ENCODE measurements at regions not wholly inside any gene's neighbourhood (a gene's known extent, or its start where the extent isn't known, plus 50 kb on each side); places are given as distances from the start of the nearest gene placed in this dataset.
"Not testable (repeated sequence)": the region's sequence is repeated elsewhere in the genome, so short reads cannot be mapped to it uniquely, and the experiment has no call there.

DNA sequence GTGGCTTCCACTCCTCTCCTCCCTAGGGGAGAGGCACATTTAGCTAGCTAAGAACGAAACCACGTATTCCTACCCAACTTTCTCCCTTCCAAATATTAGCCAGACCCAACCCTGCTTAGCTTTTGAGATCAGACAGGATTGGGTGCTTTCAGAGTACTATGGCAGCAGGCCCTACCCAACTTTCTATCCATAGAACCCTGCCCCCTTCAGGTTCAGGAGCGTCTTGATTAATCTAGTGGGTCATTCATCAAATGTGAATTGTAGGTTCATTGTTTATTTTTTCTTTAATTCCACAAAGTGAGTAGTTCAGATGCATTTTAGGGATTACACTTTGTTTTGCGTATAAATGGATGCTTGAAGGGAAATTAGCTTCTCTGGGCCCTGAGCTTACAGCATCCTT, 188.3 kb downstream of the MIB1 start:
- DNase-seq = no peak

DNA sequence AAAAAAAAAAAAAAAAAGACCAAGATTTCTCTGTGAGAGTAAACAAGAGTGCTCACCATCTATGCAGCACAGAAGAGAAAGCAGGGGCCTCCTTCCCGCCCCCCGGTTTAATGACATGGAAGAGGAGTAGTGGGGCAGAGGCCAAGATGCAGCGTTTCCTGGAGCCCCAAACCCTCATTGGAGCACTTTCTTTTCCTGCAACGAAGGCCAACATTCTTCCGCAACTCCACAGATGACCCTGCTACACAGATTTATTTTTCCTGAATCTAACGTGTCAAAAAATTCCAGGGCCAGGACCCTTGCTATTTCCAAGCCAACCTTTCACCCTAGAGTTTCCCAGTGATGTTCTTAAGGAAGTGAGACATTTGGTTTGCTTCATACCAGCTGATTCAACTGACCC, 189.6 kb downstream of the MIB1 start:
- no peak for DNase-seq

DNA sequence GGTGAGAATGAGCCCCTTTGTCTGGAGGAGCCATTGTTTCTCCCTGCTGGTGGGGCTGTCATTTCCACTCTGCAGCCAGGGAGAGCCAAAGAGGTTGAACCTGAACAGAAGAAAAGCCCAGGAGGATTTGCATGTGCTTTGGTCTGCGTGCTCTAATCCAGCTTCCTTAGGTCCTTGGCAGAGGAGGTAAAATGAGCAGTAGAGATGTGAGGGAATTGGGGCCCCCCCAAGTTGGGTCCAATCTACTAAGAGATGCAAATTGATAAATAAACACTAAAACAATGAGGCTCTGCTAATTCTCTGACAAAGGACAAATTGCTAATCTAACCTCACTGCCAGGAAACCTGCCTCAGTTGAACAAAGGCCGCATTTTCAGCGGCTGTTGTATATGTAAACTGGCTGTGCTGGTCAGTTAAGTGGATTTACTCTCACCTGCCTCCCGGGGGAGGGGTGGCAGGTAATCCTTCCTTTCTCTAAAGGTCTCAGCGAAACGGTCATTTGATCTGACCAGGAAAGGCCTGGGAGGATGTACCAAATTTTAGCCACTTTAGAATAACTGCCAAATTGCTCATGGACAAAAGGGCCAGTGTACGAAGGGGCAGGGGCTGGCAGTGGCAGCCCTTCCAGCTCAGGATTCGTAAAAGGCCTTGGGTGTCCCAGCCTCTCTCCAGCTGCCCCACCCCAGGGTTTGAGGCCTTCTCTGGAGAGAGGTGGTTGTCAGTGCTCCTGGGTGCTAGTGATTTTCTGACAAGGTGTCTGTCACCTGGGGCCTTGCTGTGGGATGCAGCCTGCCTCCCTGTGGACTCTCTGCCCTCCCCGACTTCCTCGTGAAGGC, 193.6 kb downstream of the MIB1 start:
- no peak for DNase-seq

DNA sequence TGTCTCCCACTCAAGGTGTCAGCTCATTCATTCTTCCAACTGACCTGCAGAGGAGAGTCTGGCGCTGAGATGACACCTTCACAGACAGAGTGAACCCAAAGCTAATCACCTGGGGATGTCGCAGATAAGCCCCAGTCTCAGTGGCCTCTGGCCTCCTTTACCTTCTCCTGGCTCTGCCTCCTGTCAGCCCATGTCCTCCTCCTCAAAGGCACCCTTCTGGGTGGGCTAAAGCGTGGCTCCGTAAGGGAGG, 194.1 kb downstream of the MIB1 start:
- no peak for DNase-seq

- DNase-seq = no peak
Observed at GRCh38 chr18:21943456-21943855, 202.9 kb downstream of the MIB1 start.

DNA sequence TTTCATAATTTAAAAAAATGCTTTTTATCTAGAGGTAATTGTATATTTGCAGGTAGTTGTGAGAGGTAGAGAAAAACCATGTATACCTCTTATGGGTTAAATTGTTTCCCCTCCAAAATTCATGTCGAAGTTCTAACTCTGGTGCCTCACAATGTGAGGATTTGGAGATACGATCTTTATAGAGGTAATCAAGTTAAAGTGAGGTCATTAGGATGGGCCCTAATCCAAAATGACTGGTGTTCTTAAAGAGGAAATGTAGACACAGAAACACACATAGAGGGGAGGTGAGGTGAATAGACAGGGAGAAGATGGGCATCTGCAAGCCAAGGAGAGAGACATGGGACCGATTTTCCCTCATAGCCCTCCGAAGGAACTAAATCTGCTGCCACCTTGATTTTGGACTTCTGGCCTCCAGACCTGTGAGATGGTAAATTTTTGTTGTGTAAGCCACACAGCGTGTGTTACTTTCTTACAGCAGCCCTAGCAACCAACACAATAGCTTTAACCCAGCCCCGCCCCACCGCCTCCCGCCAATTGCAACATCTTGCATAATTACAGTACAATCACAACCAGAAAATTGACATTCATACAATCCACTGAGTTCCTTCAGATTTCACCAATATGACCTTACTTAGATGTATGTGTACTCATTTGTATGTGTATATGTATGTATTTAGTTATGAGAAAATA, 208.9 kb downstream of the MIB1 start:
- DNase-seq = no peak

DNA sequence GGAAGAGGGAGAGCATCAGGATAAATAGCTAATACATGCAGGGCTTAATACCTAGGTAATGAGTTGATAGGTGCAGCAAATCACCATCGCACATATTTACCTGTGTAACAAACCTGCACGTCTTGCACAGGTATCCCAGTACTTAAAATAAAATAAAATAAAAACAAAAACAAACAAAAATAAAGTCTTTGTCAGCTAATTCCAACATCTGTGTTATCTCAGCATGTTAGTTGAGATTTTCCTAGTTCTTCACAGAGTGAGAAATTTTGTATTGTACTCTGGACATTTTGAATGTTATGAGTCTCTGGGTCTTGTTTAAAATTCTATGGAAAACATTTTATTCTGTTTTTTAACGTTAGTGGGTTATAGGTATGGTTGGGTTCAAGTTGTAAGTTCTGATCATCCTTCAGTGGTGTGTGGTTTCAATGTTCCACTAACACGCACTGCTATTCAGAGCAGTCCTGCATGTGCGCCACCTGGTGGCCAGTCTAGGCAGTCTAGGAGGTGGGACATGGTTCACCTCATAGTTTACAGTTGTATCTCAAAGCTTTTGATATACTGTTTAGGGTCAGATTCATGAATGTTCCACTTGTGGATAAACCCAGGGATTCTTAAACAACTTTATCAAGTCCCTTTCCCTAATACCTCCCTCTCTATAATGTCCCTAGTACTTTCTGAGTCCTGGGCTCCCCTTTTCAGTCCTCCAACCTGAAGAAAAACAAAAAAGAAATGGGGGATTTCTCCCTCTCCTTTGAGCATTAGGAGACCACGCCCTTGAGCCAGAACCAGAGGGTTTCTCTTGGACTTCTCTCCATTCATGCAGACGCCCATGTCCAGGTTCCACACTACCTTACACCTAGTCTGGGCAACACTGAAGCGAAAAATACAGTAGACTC, 213.4 kb upstream of the GATA6 start:
- peak; percentile 74 for DNase-seq

- no peak for DNase-seq
Observed at GRCh38 chr18:21958263-21958662, 211.1 kb upstream of the GATA6 start.

DNA sequence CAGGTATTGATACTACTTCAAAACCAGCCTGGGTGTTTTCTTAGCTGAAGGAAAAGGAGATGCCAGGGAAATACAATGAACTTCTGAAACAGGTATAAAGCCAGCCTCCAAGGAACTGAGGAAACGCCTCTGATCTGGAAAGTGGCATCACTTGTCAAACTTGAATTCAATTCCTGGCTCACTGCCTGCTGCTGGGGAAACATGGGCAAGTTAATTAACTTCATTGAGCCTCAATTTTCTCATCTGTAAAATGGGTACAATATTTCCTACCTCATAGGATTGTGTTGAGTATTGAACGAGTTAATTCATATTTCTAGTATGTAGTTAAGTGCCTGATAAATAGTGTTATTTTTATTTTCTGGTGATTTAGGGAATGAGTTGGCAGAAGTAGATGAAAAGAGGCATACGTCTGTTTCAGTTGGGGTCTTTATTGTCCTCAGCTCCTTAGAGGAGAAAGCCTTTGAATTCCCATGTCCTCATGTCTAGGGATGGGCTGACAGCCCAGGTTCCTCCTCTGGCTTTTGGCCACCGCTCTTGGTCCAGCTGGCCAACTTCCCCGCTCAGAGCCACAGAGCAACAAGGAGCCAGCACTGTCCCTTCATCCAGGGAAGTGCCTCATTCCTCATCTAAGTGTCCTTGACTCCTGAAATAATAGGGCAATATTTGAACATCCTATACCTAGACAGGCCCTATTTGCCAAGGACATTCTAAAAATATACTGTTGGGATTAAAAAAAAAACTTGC, 210.5 kb upstream of the GATA6 start:
- DNase-seq = no peak

DNA sequence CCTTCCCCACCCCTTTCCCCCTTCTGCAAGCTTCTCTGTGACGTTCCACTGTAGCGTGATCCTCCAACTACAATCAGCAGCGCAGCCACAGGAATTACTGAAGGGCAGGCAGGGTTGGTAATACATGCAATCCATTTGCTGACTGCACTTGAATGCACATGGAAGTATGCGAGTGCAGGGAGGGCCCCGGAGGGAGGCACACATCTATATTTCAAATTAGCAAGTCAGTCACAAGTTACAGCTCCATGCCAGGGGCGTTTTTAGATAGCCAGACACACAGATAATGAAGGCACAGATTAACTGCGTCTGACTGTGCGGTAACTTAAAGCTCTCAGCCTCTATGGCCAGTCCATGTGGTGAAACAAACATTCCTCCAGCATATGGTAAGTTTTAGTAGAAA, 209.2 kb upstream of the GATA6 start:
- DNase-seq = no peak

DNA sequence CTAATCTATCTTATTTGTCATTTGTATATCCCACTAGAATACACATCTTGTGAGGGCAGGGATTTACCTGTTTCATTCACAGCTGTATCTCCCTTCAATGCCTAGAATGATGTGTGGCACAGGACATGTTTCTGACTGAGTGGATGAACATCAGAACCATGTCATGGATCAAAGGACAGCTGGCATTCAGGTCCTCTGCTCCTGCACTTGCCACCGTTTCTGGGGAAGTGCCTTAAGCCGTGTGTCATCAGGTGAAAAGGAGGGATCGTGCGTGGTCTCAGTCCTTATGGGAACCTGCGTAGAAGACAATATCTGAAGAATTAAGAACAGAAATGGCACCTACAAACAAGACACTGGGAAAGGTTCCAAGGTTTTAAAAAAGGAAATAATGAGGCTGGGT, 206.1 kb upstream of the GATA6 start:
- no peak for DNase-seq

GRCh38 chr18:21968338-21968737, 201.1 kb upstream of the GATA6 start:
- no peak for DNase-seq

DNA sequence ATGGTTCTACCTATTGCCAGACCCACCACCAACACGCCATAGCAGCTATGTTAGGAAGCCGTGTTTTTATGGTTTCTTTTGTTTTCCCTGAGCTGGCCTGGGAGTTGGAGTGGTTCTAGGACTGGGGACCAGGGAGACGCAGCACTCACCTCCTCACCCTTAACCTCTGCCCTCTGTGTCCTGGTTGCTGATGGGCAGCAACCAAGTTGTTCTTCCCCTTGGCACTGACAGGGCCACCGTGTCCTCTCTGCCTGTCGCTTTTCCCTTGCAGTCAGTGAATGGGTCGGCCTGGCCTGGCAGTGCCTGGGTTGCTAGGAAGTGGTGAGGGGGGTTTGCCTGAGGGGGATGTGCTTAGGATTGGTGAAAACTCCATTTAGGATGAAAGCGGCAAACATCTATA, 197.1 kb upstream of the GATA6 start:
- no peak for DNase-seq

GRCh38 chr18:21975954-21976353, 193.4 kb upstream of the GATA6 start:
- DNase-seq = not testable (repeated sequence)

- no peak for DNase-seq
Observed at GRCh38 chr18:21978546-21979170, 190.7 kb upstream of the GATA6 start.

GRCh38 chr18:21979171-21979560, 190.2 kb upstream of the GATA6 start:
- DNase-seq = no peak

GRCh38 chr18:21979759-21980158, 189.6 kb upstream of the GATA6 start:
- DNase-seq = no peak

GRCh38 chr18:21980744-21981143, 188.6 kb upstream of the GATA6 start:
- no peak for DNase-seq

GRCh38 chr18:21981489-21981888, 187.9 kb upstream of the GATA6 start:
- not testable (repeated sequence) for DNase-seq

GRCh38 chr18:21991081-21991534, 178.3 kb upstream of the GATA6 start:
- no peak for DNase-seq

- no peak for DNase-seq
Observed at GRCh38 chr18:21991886-21992285, 177.5 kb upstream of the GATA6 start.

- DNase-seq = no peak
Observed at GRCh38 chr18:21996351-21996826, 173.0 kb upstream of the GATA6 start.
